ENCODE measurements at regions not wholly inside any gene's neighbourhood (a gene's known extent, or its start where the extent isn't known, plus 50 kb on each side); places are given as distances from the start of the nearest gene placed in this dataset.

DNA sequence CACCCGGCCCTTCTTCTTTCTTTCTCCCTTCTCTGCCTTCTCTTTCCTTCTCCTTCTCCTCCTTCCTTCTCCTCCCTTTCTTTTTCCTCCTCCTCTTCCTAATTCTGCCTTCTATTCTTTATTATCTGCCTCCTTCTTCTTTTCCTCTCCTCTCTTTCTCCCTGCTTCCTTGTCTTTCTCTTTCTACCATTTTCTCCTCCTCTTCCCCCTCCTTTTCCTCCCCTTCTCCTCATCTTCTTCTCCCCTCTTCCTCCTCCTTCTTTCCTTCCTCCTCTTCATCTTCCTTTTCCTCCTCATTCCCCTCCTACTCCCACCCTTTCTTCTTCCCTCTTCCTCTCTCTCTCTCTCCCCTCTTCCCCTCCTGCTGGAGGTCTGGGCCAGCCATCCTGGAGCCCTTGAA lies 294.9 kb upstream of the CRY1 start:
- TF ChIP-seq, protein P1, sequence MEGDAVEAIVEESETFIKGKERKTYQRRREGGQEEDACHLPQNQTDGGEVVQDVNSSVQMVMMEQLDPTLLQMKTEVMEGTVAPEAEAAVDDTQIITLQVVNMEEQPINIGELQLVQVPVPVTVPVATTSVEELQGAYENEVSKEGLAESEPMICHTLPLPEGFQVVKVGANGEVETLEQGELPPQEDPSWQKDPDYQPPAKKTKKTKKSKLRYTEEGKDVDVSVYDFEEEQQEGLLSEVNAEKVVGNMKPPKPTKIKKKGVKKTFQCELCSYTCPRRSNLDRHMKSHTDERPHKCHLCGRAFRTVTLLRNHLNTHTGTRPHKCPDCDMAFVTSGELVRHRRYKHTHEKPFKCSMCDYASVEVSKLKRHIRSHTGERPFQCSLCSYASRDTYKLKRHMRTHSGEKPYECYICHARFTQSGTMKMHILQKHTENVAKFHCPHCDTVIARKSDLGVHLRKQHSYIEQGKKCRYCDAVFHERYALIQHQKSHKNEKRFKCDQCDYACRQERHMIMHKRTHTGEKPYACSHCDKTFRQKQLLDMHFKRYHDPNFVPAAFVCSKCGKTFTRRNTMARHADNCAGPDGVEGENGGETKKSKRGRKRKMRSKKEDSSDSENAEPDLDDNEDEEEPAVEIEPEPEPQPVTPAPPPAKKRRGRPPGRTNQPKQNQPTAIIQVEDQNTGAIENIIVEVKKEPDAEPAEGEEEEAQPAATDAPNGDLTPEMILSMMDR (IDR thresholded peaks at IDR 0.05; ENCODE audit: low read length), result no peak
- no peak for TF ChIP-seq EZH2 (IDR thresholded peaks at IDR 0.05; ENCODE audit: borderline replicate concordance, low read length)

Data from OCI-LY1 (cell line).